ENCODE measurements at regions not wholly inside any gene's neighbourhood (a gene's known extent, or its start where the extent isn't known, plus 50 kb on each side); places are given as distances from the start of the nearest gene placed in this dataset.
"Not testable (repeated sequence)": the region's sequence is repeated elsewhere in the genome, so short reads cannot be mapped to it uniquely, and the experiment has no call there.

- no peak for TF ChIP-seq CTCF (conservative IDR thresholded peaks at IDR 0.05; ENCODE audit: low read depth, low read length)
- no peak for DNase-seq (ENCODE audit: low read depth)
- no peak overlapping the region for H3K4me3 ChIP-seq (ENCODE audit: low read depth, low read length)
These were observed 209.9 kb upstream of the SOX14 start for GRCh38 chr3:137554242-137554641.

- no peak for TF ChIP-seq CTCF (conservative IDR thresholded peaks at IDR 0.05; ENCODE audit: low read depth, low read length)
These were observed 195.2 kb upstream of the SOX14 start for GRCh38 chr3:137568880-137569279.

GRCh38 chr3:137572931-137573330 is 191.2 kb upstream of the SOX14 start:
- no peak for TF ChIP-seq CTCF (conservative IDR thresholded peaks at IDR 0.05; ENCODE audit: low read depth, low read length)
- no peak overlapping the region for H3K4me3 ChIP-seq (ENCODE audit: low read depth, low read length)
- DNase-seq (ENCODE audit: low read depth): no peak

More at GRCh38 chr3:137568880-137569279, 195.2 kb upstream of the SOX14 start:
- DNase-seq (ENCODE audit: low read depth): no peak
- H3K4me3 ChIP-seq (ENCODE audit: low read depth, low read length): no peak overlapping the region

- DNase-seq (ENCODE audit: low read depth): no peak
- TF ChIP-seq CTCF (conservative IDR thresholded peaks at IDR 0.05; ENCODE audit: low read depth, low read length): no peak
- H3K4me3 ChIP-seq (ENCODE audit: low read depth, low read length): no peak overlapping the region
These were observed 181.6 kb upstream of the SOX14 start for GRCh38 chr3:137582484-137582883.

GRCh38 chr3:137583256-137583655 is 180.9 kb upstream of the SOX14 start:
- TF ChIP-seq CTCF (conservative IDR thresholded peaks at IDR 0.05; ENCODE audit: low read depth, low read length): no peak
- DNase-seq (ENCODE audit: low read depth): no peak

GRCh38 chr3:137588871-137589270 is 175.2 kb upstream of the SOX14 start:
- no peak for TF ChIP-seq CTCF (conservative IDR thresholded peaks at IDR 0.05; ENCODE audit: low read depth, low read length)
- no peak for DNase-seq (ENCODE audit: low read depth)
- H3K4me3 ChIP-seq (ENCODE audit: low read depth, low read length): no peak overlapping the region

More at GRCh38 chr3:137583256-137583655, 180.9 kb upstream of the SOX14 start:
- no peak overlapping the region for H3K4me3 ChIP-seq (ENCODE audit: low read depth, low read length)

- H3K4me3 ChIP-seq (ENCODE audit: low read depth, low read length); DNase-seq (ENCODE audit: low read depth): not testable (repeated sequence)
These were observed 168.7 kb upstream of the SOX14 start for GRCh38 chr3:137595415-137595814.

- DNase-seq (ENCODE audit: low read depth): no peak
- no peak for TF ChIP-seq CTCF (conservative IDR thresholded peaks at IDR 0.05; ENCODE audit: low read depth, low read length)
- no peak overlapping the region for H3K4me3 ChIP-seq (ENCODE audit: low read depth, low read length)
These were observed 153.4 kb upstream of the SOX14 start for GRCh38 chr3:137610723-137611122.

Data from choroid plexus epithelial cell (primary cell).